NCI-H128 (cell line): ENCODE measurements at regions not wholly inside any gene's neighbourhood (a gene's known extent, or its start where the extent isn't known, plus 50 kb on each side); places are given as distances from the start of the nearest gene placed in this dataset.
"Not testable (repeated sequence)": the region's sequence is repeated elsewhere in the genome, so short reads cannot be mapped to it uniquely, and the experiment has no call there.

Experiments used
- DNase-seq: peaks from one replicate; lab custom pipeline; 2025; ENCODE audit not compliant: unreplicated experiment; lab: John Stamatoyannopoulos, UW

- DNase-seq: no peak
These were observed 1332.5 kb downstream of the BRD1 start for GRCh38 chr22:48494968-48495750.

- no peak for DNase-seq
These were observed 1333.3 kb downstream of the BRD1 start for GRCh38 chr22:48494256-48494967.

- DNase-seq: no peak
These were observed 1333.9 kb downstream of the BRD1 start for GRCh38 chr22:48493733-48494132.

- DNase-seq: no peak
These were observed 1335.0 kb downstream of the BRD1 start for GRCh38 chr22:48492366-48493320.

- no peak for DNase-seq
These were observed 1336.2 kb downstream of the BRD1 start for GRCh38 chr22:48491451-48491941.

- no peak for DNase-seq
These were observed 1336.9 kb downstream of the BRD1 start for GRCh38 chr22:48490500-48491411.

- DNase-seq: no peak
These were observed 1337.8 kb downstream of the BRD1 start for GRCh38 chr22:48489551-48490499.

GRCh38 chr22:48488611-48489511, 1338.8 kb downstream of the BRD1 start:
- DNase-seq: no peak

- DNase-seq: no peak
These were observed 1339.5 kb downstream of the BRD1 start for GRCh38 chr22:48488149-48488551.

GRCh38 chr22:48486558-48486957, 1341.1 kb downstream of the BRD1 start:
- no peak for DNase-seq

GRCh38 chr22:48486134-48486532, 1341.5 kb downstream of the BRD1 start:
- no peak for DNase-seq

GRCh38 chr22:48485149-48486133, 1342.2 kb downstream of the BRD1 start:
- DNase-seq: no peak

GRCh38 chr22:48483764-48484528, 1343.7 kb downstream of the BRD1 start:
- no peak for DNase-seq

GRCh38 chr22:48482771-48483170, 1344.9 kb downstream of the BRD1 start:
- DNase-seq: no peak

GRCh38 chr22:48482198-48482597, 1345.5 kb downstream of the BRD1 start:
- not testable (repeated sequence) for DNase-seq

- no peak for DNase-seq
These were observed 1345.9 kb downstream of the BRD1 start for GRCh38 chr22:48481748-48482147.
